NK-92 treated with Interleukin-12 subunit alpha and Interleukin-12 subunit beta, amount 100 ng/mL, for 24 hours (cell line): ENCODE measurements at regions not wholly inside any gene's neighbourhood (a gene's known extent, or its start where the extent isn't known, plus 50 kb on each side); places are given as distances from the start of the nearest gene placed in this dataset.

Experiments
- DNase-seq: peaks from one replicate; lab custom pipeline; 2025; lab: John Stamatoyannopoulos, UW

DNA sequence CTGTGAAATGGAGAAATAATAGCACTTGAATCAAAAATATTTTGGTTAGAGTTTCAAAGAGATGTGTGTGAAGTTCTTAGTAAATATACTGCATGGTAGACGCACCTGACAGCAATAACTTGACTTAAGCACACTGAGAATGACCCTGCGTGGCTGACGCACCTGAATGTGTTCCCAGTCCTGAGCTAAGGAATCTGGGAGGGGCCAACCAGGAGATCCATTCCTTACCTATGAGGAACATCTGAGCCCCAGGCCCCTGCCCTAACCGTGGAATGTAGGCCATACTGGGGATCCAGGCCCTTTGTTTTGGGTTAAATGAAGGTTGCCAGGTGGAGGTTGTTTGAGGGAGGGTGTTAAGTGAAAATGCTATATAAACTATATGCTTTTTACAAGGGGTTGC, 284.4 kb downstream of the RBM43 start:
- DNase-seq = no peak

GRCh38 chr2:150976604-150977003, 285.1 kb downstream of the RBM43 start:
- DNase-seq = no peak

GRCh38 chr2:150974864-150975263, 286.8 kb downstream of the RBM43 start:
- DNase-seq = no peak

- DNase-seq = no peak
Observed at GRCh38 chr2:150974234-150974633, 287.4 kb downstream of the RBM43 start.

DNA sequence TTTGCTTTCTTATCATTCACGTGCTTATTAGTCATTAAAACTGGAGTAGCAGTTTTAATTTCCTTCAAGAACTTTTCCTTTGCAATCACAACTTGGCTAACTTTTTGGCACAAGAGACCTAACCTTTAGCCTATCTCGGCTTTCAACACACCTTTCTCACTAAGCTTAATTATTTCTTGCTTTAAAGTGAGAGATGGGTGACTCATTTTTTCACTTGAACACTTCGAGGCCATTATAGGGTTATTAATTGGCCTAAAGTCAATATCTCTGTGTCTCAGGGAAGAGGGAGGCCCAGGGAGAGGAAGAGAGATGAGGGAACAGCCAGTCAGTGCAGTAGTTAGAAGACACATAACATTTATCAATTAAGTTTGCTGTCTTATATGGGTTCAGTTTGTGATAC, 289.8 kb downstream of the RBM43 start:
- DNase-seq = no peak

GRCh38 chr2:150963336-150963735, 298.3 kb downstream of the RBM43 start:
- no peak for DNase-seq

GRCh38 chr2:150955231-150955630, 306.4 kb downstream of the RBM43 start:
- DNase-seq = no peak

GRCh38 chr2:150946831-150947230, 314.8 kb downstream of the RBM43 start:
- DNase-seq = no peak

GRCh38 chr2:150944315-150944714, 317.3 kb downstream of the RBM43 start:
- no peak for DNase-seq

DNA sequence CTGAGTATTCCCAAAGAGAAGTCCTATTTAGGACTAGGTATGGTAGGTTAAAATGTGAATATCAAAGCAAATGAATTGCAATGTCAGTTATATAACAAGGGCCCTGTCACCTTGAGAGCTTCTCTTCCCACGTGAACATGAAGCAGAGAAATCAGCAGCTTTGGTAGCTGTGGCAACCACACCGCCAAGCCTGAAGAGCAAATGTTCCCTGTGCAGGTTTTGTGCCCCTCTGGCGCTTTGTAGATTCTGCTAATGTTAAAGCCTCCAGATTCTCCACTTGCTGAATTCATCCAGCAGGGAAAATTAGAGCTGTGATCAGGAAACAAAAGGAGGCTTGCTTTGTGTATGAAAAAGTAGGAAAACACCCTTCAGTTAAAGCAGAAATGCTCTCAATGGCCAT, 322.6 kb downstream of the RBM43 start:
- no peak for DNase-seq

DNA sequence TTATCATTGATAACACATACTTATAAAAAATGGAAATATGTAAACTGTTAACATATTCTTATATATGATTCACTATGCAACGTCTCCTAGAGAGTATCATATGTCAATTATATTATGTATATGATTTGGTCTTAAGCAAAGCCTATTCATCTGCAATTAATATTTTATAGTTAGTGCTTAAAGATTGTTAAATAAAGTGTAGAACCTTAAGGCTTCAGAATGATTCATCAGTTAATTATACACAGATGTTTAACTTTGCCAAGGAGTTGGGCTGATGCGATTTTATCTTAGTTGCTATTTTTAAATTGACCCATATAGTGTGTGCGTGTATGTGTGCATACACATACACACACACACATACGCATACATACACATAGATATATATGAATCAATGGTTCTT, 323.1 kb downstream of the RBM43 start:
- DNase-seq = no peak

DNA sequence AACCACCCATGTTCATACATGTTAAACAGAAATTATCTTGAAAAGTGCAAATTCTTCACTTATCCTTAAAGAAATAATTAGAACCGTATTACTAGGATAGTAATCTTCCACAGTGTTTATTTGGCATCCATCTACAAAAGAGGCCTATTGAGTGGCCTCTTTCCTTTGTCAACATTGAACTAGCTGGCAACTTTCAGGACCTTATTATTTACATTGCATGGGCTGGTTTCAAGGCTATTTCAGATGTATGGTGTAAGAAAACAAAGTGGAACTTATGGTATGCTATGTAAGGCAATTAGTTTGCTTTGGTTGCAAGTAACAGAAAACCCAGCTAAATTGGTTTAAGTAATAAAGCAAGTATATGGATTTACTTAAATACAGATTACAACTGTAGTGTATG, 324.6 kb downstream of the RBM43 start:
- DNase-seq = no peak

- DNase-seq = no peak
Observed at GRCh38 chr2:150931451-150931850, 330.2 kb downstream of the RBM43 start.

DNA sequence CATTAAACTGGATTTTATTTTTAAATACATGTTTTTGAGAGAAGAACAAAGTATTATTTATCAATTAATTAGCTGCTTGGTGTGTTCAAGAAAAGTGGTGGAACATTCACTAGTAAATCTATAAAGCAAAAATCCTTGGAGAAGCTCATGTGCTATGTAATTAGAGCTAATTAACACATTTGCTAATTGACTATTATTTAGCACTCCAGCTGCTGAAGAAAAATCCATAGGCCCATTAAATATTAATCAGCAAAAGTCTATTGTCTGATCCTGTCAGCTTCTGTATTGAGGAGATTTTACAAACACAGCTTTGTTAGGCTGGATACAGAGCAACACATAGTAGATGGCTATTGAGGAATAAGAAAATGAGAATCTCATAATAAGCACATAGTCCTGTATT, 336.1 kb downstream of the RBM43 start:
- no peak for DNase-seq

GRCh38 chr2:150924878-150925277, 336.8 kb downstream of the RBM43 start:
- DNase-seq = no peak

- DNase-seq = no peak
Observed at GRCh38 chr2:150919901-150920300, 341.8 kb downstream of the RBM43 start.

- DNase-seq = no peak
Observed at GRCh38 chr2:150917961-150918713, 343.5 kb downstream of the RBM43 start.

- DNase-seq = no peak
Observed at GRCh38 chr2:150916467-150917396, 344.9 kb downstream of the RBM43 start.

DNA sequence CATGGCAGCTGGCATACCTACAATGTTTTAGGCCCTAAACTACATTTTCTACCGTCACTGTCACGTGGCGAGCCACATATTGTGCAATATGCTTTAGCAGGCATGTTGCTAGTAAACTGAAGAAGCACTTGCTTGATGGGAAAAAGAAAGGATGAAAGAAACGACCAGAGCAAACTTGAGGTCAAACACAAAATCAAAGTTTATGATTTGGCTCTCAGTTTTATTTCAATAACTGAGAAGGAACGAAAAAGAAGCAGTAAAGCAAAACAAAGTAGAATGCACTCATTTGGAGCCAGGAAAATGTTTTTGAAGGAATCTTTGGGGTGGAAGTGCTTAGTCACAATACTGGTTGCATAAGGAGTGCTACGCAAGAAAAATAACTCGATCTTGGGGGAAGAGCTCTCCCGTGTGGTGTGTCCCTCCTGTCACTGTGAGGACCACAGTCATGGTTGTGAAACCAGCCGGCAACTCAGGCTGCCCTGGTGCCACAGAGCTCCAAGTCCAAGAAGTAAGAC, 349.8 kb downstream of the RBM43 start:
- DNase-seq = no peak

- DNase-seq = no peak
Observed at GRCh38 chr2:150909613-150910012, 352.1 kb downstream of the RBM43 start.

- DNase-seq = no peak
Observed at GRCh38 chr2:150909090-150909489, 352.6 kb downstream of the RBM43 start.

- no peak for DNase-seq
Observed at GRCh38 chr2:150907466-150907865, 354.2 kb downstream of the RBM43 start.

- DNase-seq = no peak
Observed at GRCh38 chr2:150903461-150903860, 358.2 kb downstream of the RBM43 start.
